Caco-2 (cell line): ENCODE measurements at regions not wholly inside any gene's neighbourhood (a gene's known extent, or its start where the extent isn't known, plus 50 kb on each side); places are given as distances from the start of the nearest gene placed in this dataset.

Experiments
- BruUV-seq: library from RNA; stranded (reverse); fragments of 400-500 nt; replicated peaks from 2 replicates; lab custom pipeline; 2021; lab: Mats Ljungman, UMichigan
- CTCF ChIA-PET: fragments of 300-600 bp; sonication (Branson Sonifier 250); formaldehyde crosslinking; loops from one replicate; lab custom pipeline; 2022; ENCODE audit warnings: antibody characterized with exemption; lab: Charles Lee
- POLR2A ChIA-PET: fragments of 300-600 bp; sonication (Branson Sonifier 250); formaldehyde crosslinking; loops from one replicate; lab custom pipeline; 2022; ENCODE audit warnings: antibody characterized with exemption; lab: Charles Lee
- DNase-seq, 2 experiments: peaks; one replicate each; pipeline versions ENCODE4 v3.0.0 to v3.0.0-alpha.2; 2020 to 2022
- H3K27me3 ChIP-seq: replicated peaks from 2 replicates; pipeline ENCODE4 v1.6.0; 2011; ENCODE audit warnings: low read length; ENCODE audit not compliant: control insufficient read depth, insufficient read depth
- H3K36me3 ChIP-seq: 2 replicates; pipeline ENCODE4 v1.5.1; 2011; ENCODE audit warnings: low read length; ENCODE audit not compliant: control insufficient read depth, insufficient read depth
- H3K4me1 ChIP-seq: fragments of 250-450 bp; sonication (Bioruptor Pico); 2 replicates; pipeline ENCODE4 v1.5.1; 2020; ENCODE audit warnings: mild to moderate bottlenecking
- H3K4me3 ChIP-seq: 2 replicates; pipeline ENCODE4 v1.5.1; 2011; ENCODE audit warnings: low read depth, mild to moderate bottlenecking, control low read depth, low read length
- H3K9me3 ChIP-seq: fragments of 250-450 bp; sonication (Bioruptor Pico); 2 replicates; pipeline ENCODE4 v1.5.1; 2020; ENCODE audit warnings: mild to moderate bottlenecking, moderate library complexity
- H3K27ac Mint-ChIP-seq: one replicate; pipeline ENCODE4 v1.8.0; 2022; ENCODE audit warnings: mixed read lengths; ENCODE audit not compliant: unreplicated experiment
- H3K27me3 Mint-ChIP-seq: one replicate; pipeline ENCODE4 v1.8.0; 2022; ENCODE audit warnings: mixed read lengths; ENCODE audit not compliant: insufficient read depth, unreplicated experiment
- H3K36me3 Mint-ChIP-seq: one replicate; pipeline ENCODE4 v1.8.0; 2022; ENCODE audit warnings: mild to moderate bottlenecking, mixed read lengths; ENCODE audit not compliant: insufficient read depth, unreplicated experiment
- H3K4me1 Mint-ChIP-seq: one replicate; pipeline ENCODE4 v1.8.0; 2022; ENCODE audit warnings: low read depth, mixed read lengths; ENCODE audit not compliant: unreplicated experiment
- H3K4me3 Mint-ChIP-seq: one replicate; pipeline ENCODE4 v1.8.0; 2022; ENCODE audit warnings: mild to moderate bottlenecking, moderate library complexity, mixed read lengths; ENCODE audit not compliant: unreplicated experiment
- H3K9me3 Mint-ChIP-seq: one replicate; pipeline ENCODE4 v1.8.0; 2022; ENCODE audit warnings: mixed read lengths; ENCODE audit not compliant: unreplicated experiment
- intact Hi-C: fragments of 100-400 bp; cut with micrococcal nuclease; formaldehyde crosslinking; loops from one replicate; pipeline ENCODE4 v1.10.0; 2022; ENCODE audit not compliant: unreplicated experiment
- TF ChIP-seq, protein P1 (sequence below), 2 experiments: fragments of 200-600 bp in 1 of 2; IDR thresholded peaks; 1 replicate in 1 of 2; 2 replicates in 1 of 2; pipeline versions ENCODE4 v1.5.1 to v1.8.0; 2011 to 2022; ENCODE audit warnings: antibody characterized with exemption in 1 of 2, control low read depth in 1 of 2, inconsistent platforms in 1 of 2, low read depth in 1 of 2, low read length in 1 of 2, mild to moderate bottlenecking in 1 of 2, moderate library complexity in 1 of 2; ENCODE audit not compliant: insufficient read depth in 1 of 2, severe bottlenecking in 1 of 2, unreplicated experiment in 1 of 2

DNA sequence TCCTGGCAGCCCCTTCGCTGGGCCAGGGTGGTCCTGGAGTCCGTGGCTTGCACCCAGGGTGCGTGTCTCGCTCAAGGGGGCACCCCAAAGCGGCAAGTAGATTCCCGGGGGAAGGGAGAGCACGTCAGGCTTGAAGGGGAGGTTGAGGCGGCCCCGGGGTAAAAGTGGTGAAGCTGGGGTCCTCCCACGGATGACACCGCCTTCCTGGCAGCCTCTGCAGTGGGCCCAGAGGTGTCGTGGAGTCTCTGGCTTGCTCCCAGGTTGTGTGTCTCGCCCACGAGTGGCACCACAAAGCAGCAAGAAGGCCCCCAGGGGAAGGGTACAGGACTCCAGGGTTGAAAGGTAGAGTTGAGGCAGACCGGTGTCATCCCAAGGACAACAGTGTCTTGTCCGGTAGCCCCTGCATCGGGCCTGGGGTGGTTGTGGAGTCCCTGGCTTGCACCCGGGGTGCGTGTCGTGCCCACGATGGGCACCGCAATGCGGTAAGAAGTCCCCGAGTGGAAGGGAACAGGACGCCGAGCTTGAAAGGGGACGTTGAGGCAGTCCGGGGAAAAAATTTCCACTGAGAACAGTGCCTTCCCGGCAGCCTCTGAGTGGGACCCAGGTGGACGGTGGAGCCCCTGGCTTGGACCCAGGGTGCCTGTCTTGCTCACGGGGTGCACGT, 158.0 kb upstream of the ALG10B start:
- DNase-seq, result no peak
- Histone ChIP-seq H3K4me3 (no peak overlapping the region), H3K9me3 (0 out of 2 replicates have a peak, but pooled peaks cover 3% of the 10 kb centered on the region), H3K4me1 (no peaks in the 10 kb centered on the region), H3K36me3 (no peaks in the 10 kb centered on the region), H3K27me3 (no peaks in the 10 kb centered on the region)
- TF ChIP-seq, protein P1, sequence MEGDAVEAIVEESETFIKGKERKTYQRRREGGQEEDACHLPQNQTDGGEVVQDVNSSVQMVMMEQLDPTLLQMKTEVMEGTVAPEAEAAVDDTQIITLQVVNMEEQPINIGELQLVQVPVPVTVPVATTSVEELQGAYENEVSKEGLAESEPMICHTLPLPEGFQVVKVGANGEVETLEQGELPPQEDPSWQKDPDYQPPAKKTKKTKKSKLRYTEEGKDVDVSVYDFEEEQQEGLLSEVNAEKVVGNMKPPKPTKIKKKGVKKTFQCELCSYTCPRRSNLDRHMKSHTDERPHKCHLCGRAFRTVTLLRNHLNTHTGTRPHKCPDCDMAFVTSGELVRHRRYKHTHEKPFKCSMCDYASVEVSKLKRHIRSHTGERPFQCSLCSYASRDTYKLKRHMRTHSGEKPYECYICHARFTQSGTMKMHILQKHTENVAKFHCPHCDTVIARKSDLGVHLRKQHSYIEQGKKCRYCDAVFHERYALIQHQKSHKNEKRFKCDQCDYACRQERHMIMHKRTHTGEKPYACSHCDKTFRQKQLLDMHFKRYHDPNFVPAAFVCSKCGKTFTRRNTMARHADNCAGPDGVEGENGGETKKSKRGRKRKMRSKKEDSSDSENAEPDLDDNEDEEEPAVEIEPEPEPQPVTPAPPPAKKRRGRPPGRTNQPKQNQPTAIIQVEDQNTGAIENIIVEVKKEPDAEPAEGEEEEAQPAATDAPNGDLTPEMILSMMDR (IDR thresholded peaks at IDR 0.05; ENCODE audit: insufficient read depth in 1 of 2, low read depth in 1 of 2, low read length in 1 of 2, severe bottlenecking in 1 of 2, unreplicated experiment in 1 of 2), result no peak
- no TSS peak for BruUV-seq
- no peak overlapping the region for H3K27ac Mint-ChIP-seq
- no peak overlapping the region for H3K4me3 Mint-ChIP-seq
- H3K36me3 Mint-ChIP-seq, result no peaks in the 10 kb centered on the region
- CTCF ChIA-PET, result no interaction called here
- intact Hi-C loops, result no loop called here
- H3K4me1 Mint-ChIP-seq, result no peaks in the 10 kb centered on the region
- peaks cover 8% of the 10 kb centered on the region for H3K27me3 Mint-ChIP-seq
- POLR2A ChIA-PET, result no interaction called here
- H3K9me3 Mint-ChIP-seq, result peaks cover 18% of the 10 kb centered on the region

DNA sequence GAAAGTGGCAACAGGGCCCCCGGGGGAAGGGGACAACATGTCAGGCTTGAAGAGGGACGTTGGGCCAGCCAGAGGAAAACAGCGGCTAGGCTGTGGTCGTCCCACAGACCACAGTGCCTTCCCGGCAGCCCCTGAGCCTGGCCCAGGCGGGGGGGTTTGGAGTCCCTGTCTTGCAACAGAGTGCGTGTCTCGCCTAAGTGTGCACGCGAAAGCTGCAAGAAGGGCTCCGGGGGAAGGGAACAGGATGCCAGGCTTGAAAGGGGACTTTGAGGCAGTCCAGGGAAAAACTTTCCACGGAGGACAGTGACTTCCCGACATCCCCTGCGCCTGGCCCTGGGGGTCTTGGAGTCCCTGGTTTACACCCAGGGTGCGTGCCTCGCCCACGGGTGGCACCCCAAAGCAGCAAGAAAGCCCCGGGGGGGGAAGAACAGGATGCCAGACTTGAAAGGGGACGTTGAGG, 157.5 kb upstream of the ALG10B start:
- POLR2A ChIA-PET, result no interaction called here
- H3K9me3 Mint-ChIP-seq, result peaks cover 24% of the 10 kb centered on the region

DNA sequence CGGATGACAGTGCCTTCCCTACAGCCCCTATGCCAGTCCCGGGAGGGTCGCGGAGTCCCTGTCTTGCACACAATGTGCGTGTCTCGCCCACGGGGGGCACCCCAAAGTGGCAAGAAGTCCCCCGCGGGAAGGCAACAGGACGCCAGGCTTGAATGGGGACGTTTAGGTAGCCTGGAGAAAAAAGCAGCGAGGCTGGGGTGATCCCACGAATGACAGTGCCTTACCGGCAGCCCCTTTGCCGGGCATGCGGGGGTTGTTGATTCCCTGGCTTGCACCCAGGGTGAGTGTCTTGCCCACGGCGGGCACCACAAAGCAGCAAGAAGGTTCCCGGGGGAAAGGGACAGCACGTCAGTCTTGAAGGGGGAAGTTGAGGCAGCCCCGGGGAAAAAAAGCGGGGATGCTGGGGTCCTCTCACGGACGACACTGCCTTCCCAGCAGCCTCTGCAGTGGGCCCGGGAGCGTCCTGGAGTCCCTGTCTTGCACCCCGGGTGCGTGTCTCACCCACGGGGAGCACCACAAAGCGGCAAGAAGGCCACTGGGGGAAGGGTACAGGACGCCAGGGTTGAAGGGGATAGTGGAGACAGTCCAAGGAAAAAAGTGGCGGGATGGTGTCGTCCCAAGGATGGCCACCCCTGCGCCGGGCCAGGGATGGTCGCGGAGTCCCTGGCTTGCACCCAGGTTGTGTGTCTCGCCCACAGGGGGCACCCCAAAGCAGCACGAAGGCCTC, 156.8 kb upstream of the ALG10B start:
- no peaks in the 10 kb centered on the region for H3K4me1 Mint-ChIP-seq
- H3K27ac Mint-ChIP-seq, result no peak overlapping the region
- POLR2A ChIA-PET, result no interaction called here
- Histone ChIP-seq H3K4me3 (no peak overlapping the region), H3K27me3 (no peaks in the 10 kb centered on the region), H3K4me1 (no peaks in the 10 kb centered on the region), H3K9me3 (0 out of 2 replicates have a peak, but pooled peaks cover 3% of the 10 kb centered on the region), H3K36me3 (no peaks in the 10 kb centered on the region)
- intact Hi-C loops, result no loop called here
- no peaks in the 10 kb centered on the region for H3K36me3 Mint-ChIP-seq
- no peak for DNase-seq
- peaks cover 8% of the 10 kb centered on the region for H3K27me3 Mint-ChIP-seq
- H3K9me3 Mint-ChIP-seq, result peaks cover 25% of the 10 kb centered on the region
- BruUV-seq, result no TSS peak
- TF ChIP-seq, protein P1 (IDR thresholded peaks at IDR 0.05; ENCODE audit: insufficient read depth in 1 of 2, low read depth in 1 of 2, low read length in 1 of 2, severe bottlenecking in 1 of 2, unreplicated experiment in 1 of 2), result no peak
- CTCF ChIA-PET, result no interaction called here
- no peak overlapping the region for H3K4me3 Mint-ChIP-seq

More for the DNA sequence above, 157.5 kb upstream of the ALG10B start:
- Mint-ChIP-seq H3K4me1 (no peaks in the 10 kb centered on the region), H3K27me3 (peaks cover 8% of the 10 kb centered on the region), H3K36me3 (no peaks in the 10 kb centered on the region), H3K4me3 (no peak overlapping the region), H3K27ac (no peak overlapping the region)
- H3K27me3 ChIP-seq, result no peaks in the 10 kb centered on the region
- H3K4me1 ChIP-seq, result no peaks in the 10 kb centered on the region
- no TSS peak for BruUV-seq
- H3K9me3 ChIP-seq, result 0 out of 2 replicates have a peak, but pooled peaks cover 3% of the 10 kb centered on the region
- intact Hi-C loops, result no loop called here
- H3K4me3 ChIP-seq, result no peak overlapping the region
- H3K36me3 ChIP-seq, result no peaks in the 10 kb centered on the region
- no peak for DNase-seq
- CTCF ChIA-PET, result no interaction called here
- TF ChIP-seq, protein P1 (IDR thresholded peaks at IDR 0.05; ENCODE audit: insufficient read depth in 1 of 2, low read depth in 1 of 2, low read length in 1 of 2, severe bottlenecking in 1 of 2, unreplicated experiment in 1 of 2), result no peak
